H1 (cell line): ENCODE measurements at regions not wholly inside any gene's neighbourhood (a gene's known extent, or its start where the extent isn't known, plus 50 kb on each side); places are given as distances from the start of the nearest gene placed in this dataset.

Experiments
- EP300 ChIP-seq, 2 experiments: IDR thresholded peaks; 1 replicate in 1 of 2; 2 replicates in 1 of 2; pipeline ENCODE4 v1.6.1; 2011 to 2012; ENCODE audit warnings: low read depth in 2 of 2, low read length in 2 of 2, mild to moderate bottlenecking in 2 of 2, borderline replicate concordance in 1 of 2, inconsistent platforms in 1 of 2, moderate library complexity in 1 of 2
- GTF2F1 ChIP-seq: IDR thresholded peaks from 2 replicates; pipeline ENCODE4 v1.6.1; 2012; ENCODE audit warnings: low read depth, low read length, improper control_type of control experiment, borderline replicate concordance
- POLR2A ChIP-seq, 2 experiments: IDR thresholded peaks; 1 replicate in 1 of 2; 2 replicates in 1 of 2; pipeline ENCODE4 v1.6.1; 2011; ENCODE audit warnings: low read depth in 2 of 2, low read length in 2 of 2, mild to moderate bottlenecking in 2 of 2; ENCODE audit errors: control extremely low read depth in 1 of 2
- SIN3A ChIP-seq, 2 experiments: IDR thresholded peaks in 1 of 2; conservative IDR thresholded peaks in 1 of 2; 2 replicates each; pipeline ENCODE4 v1.6.1; 2011 to 2012; ENCODE audit warnings: low read length in 2 of 2, improper control_type of control experiment in 1 of 2, low read depth in 1 of 2, mild to moderate bottlenecking in 1 of 2
- SRF ChIP-seq: IDR thresholded peaks from 2 replicates; pipeline ENCODE4 v1.6.1; 2011; ENCODE audit warnings: mild to moderate bottlenecking, low read depth, low read length, moderate library complexity
- TF ChIP-seq, protein P1 (sequence below): fragments of 300-600 bp; sonication (generic); IDR thresholded peaks from 2 replicates; pipeline ENCODE4 v1.7.1; 2012; ENCODE audit warnings: low read length, moderate library complexity, mild to moderate bottlenecking, inconsistent platforms; ENCODE audit not compliant: insufficient replicate concordance

DNA sequence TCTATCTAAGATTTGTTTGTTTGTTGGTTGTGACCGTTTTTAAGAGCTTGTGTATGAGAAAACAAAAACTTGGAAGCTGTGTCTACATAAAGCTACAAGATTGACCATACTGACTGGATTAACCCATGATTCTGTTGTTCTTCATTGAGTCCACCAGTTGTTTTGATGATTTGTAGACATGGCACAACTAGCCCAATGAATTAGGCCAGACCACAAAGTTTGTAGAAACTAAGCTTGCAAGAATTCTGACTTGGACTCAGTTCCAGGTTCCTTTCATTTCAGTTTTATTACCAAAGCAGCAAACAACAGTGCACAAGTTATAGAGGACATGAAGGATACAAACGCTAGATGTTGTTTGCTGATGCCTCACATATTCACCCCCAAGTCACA is 119.3 kb downstream of the RASGEF1B start (continued):
- TF ChIP-seq, protein P1, sequence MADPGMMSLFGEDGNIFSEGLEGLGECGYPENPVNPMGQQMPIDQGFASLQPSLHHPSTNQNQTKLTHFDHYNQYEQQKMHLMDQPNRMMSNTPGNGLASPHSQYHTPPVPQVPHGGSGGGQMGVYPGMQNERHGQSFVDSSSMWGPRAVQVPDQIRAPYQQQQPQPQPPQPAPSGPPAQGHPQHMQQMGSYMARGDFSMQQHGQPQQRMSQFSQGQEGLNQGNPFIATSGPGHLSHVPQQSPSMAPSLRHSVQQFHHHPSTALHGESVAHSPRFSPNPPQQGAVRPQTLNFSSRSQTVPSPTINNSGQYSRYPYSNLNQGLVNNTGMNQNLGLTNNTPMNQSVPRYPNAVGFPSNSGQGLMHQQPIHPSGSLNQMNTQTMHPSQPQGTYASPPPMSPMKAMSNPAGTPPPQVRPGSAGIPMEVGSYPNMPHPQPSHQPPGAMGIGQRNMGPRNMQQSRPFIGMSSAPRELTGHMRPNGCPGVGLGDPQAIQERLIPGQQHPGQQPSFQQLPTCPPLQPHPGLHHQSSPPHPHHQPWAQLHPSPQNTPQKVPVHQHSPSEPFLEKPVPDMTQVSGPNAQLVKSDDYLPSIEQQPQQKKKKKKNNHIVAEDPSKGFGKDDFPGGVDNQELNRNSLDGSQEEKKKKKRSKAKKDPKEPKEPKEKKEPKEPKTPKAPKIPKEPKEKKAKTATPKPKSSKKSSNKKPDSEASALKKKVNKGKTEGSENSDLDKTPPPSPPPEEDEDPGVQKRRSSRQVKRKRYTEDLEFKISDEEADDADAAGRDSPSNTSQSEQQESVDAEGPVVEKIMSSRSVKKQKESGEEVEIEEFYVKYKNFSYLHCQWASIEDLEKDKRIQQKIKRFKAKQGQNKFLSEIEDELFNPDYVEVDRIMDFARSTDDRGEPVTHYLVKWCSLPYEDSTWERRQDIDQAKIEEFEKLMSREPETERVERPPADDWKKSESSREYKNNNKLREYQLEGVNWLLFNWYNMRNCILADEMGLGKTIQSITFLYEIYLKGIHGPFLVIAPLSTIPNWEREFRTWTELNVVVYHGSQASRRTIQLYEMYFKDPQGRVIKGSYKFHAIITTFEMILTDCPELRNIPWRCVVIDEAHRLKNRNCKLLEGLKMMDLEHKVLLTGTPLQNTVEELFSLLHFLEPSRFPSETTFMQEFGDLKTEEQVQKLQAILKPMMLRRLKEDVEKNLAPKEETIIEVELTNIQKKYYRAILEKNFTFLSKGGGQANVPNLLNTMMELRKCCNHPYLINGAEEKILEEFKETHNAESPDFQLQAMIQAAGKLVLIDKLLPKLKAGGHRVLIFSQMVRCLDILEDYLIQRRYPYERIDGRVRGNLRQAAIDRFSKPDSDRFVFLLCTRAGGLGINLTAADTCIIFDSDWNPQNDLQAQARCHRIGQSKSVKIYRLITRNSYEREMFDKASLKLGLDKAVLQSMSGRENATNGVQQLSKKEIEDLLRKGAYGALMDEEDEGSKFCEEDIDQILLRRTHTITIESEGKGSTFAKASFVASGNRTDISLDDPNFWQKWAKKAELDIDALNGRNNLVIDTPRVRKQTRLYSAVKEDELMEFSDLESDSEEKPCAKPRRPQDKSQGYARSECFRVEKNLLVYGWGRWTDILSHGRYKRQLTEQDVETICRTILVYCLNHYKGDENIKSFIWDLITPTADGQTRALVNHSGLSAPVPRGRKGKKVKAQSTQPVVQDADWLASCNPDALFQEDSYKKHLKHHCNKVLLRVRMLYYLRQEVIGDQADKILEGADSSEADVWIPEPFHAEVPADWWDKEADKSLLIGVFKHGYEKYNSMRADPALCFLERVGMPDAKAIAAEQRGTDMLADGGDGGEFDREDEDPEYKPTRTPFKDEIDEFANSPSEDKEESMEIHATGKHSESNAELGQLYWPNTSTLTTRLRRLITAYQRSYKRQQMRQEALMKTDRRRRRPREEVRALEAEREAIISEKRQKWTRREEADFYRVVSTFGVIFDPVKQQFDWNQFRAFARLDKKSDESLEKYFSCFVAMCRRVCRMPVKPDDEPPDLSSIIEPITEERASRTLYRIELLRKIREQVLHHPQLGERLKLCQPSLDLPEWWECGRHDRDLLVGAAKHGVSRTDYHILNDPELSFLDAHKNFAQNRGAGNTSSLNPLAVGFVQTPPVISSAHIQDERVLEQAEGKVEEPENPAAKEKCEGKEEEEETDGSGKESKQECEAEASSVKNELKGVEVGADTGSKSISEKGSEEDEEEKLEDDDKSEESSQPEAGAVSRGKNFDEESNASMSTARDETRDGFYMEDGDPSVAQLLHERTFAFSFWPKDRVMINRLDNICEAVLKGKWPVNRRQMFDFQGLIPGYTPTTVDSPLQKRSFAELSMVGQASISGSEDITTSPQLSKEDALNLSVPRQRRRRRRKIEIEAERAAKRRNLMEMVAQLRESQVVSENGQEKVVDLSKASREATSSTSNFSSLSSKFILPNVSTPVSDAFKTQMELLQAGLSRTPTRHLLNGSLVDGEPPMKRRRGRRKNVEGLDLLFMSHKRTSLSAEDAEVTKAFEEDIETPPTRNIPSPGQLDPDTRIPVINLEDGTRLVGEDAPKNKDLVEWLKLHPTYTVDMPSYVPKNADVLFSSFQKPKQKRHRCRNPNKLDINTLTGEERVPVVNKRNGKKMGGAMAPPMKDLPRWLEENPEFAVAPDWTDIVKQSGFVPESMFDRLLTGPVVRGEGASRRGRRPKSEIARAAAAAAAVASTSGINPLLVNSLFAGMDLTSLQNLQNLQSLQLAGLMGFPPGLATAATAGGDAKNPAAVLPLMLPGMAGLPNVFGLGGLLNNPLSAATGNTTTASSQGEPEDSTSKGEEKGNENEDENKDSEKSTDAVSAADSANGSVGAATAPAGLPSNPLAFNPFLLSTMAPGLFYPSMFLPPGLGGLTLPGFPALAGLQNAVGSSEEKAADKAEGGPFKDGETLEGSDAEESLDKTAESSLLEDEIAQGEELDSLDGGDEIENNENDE = no peak
- TF ChIP-seq GTF2F1 = no peak
- TF ChIP-seq SIN3A (conservative IDR thresholded peaks at IDR 0.05 in 1 of 2, IDR thresholded peaks at IDR 0.05 in 1 of 2; ENCODE audit: low read depth in 1 of 2, low read length in 2 of 2) = no peak
- TF ChIP-seq SRF = no peak
- TF ChIP-seq EP300 (IDR thresholded peaks at IDR 0.05; ENCODE audit: borderline replicate concordance in 1 of 2, low read depth in 2 of 2, low read length in 2 of 2) = no peak
- no peak for TF ChIP-seq POLR2A (IDR thresholded peaks at IDR 0.05; ENCODE audit: control extremely low read depth in 1 of 2, low read depth in 2 of 2, low read length in 2 of 2)
